ENCODE measurements at regions not wholly inside any gene's neighbourhood (a gene's known extent, or its start where the extent isn't known, plus 50 kb on each side); places are given as distances from the start of the nearest gene placed in this dataset.
A peak's percentile ranks its signal among the peaks of the same experiment; 100 is the strongest.

DNA sequence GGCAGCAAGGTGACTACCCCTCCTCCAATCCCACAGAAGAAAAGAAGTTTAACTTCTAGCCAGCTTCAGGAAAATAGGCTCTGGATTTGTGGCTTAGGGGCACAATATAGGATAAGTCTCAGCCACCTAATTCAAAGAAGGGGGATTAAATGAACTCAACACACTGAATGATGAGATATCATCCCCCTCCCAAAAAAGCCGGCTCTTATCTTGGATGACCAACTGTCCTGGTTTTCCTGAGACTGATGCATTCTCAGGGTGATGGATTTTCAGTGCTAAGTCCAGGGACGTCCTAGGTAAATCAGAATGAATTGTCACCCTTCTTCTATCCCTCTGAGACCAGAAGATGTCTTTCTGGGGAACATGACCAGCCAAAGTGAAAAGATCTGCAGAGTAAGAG is 487.0 kb upstream of the PROK2 start:
- H3K27ac ChIP-seq, result no peak overlapping the region
- no peaks in the 10 kb centered on the region for H3K36me3 ChIP-seq
- H3K27me3 ChIP-seq, result no peaks in the 10 kb centered on the region
- in situ Hi-C loops (cut with MboI; ENCODE audit: low pct_ligation_motif_present in 1 of 4, low pct_unique_long_range_greater_than_20kb in 1 of 4, low sequenced_read_pairs in 3 of 4) (loop anchor here in 2 of 4 donors (25.0 kb wide), 2 partner anchors 310 to 560 kb away; no protein-coding TSS in a partner anchor), intact Hi-C loops (cut with DNase I; ENCODE audit: low total_unique reads) (no loop called here)
- H3K9me3 ChIP-seq, result no peaks in the 10 kb centered on the region
- H3K4me3 ChIP-seq, result no peak overlapping the region
- peaks cover 18 to 48% (median 29%) of the 10 kb centered on the region in 4 donors for H3K4me1 ChIP-seq
- no peak for TF ChIP-seq EP300 (IDR thresholded peaks at IDR 0.05; ENCODE audit: low read depth)
- no peak for TF ChIP-seq POLR2AphosphoS5 (IDR thresholded peaks at IDR 0.05)
- no peak for TF ChIP-seq POLR2A (IDR thresholded peaks at IDR 0.05)
- TF ChIP-seq, protein P1, sequence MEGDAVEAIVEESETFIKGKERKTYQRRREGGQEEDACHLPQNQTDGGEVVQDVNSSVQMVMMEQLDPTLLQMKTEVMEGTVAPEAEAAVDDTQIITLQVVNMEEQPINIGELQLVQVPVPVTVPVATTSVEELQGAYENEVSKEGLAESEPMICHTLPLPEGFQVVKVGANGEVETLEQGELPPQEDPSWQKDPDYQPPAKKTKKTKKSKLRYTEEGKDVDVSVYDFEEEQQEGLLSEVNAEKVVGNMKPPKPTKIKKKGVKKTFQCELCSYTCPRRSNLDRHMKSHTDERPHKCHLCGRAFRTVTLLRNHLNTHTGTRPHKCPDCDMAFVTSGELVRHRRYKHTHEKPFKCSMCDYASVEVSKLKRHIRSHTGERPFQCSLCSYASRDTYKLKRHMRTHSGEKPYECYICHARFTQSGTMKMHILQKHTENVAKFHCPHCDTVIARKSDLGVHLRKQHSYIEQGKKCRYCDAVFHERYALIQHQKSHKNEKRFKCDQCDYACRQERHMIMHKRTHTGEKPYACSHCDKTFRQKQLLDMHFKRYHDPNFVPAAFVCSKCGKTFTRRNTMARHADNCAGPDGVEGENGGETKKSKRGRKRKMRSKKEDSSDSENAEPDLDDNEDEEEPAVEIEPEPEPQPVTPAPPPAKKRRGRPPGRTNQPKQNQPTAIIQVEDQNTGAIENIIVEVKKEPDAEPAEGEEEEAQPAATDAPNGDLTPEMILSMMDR (IDR thresholded peaks at IDR 0.05), result no peak
- 86% methylated on average over 2 of the region's 2 CpGs; no CpG with 5 or more reads in 1 of the 2 donors for WGBS, 2 donors (ENCODE audit: low coverage in 1 of 2)
- no peak for DNase-seq

DNA sequence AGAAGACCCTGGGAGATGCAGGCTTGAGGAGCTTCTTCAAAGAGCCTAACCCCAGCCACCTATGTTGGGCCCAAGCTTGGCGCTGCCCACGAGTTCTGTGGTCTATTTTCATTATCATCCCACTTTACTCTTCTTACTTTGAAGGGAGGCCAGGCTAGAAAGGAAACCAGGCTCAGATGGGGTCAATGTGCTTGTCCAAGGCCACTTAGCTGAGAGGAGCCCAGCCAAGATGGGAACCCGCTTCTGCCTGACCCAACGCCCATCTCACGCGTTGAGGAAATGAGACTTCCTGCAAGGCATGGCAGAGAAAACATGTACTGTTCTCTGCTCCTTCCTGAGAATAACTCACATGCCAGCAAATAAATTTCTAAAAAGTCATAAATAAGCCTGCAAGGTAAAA is 486.3 kb upstream of the PROK2 start:
- WGBS, 2 donors (ENCODE audit: low coverage in 1 of 2), result 87% methylated on average over 6 of the region's 6 CpGs; no CpG with 5 or more reads in 1 of the 2 donors
- Histone ChIP-seq H3K27ac (no peak overlapping the region), H3K36me3 (no peaks in the 10 kb centered on the region), H3K9me3 (no peaks in the 10 kb centered on the region), H3K27me3 (no peaks in the 10 kb centered on the region), H3K4me3 (no peak overlapping the region), H3K4me1 (peaks cover 18 to 48% (median 29%) of the 10 kb centered on the region in 4 donors)
- DNase-seq, result no peak
- intact Hi-C loops (cut with DNase I; ENCODE audit: low total_unique reads) (no loop called here), in situ Hi-C loops (cut with MboI; ENCODE audit: low pct_ligation_motif_present in 1 of 4, low pct_unique_long_range_greater_than_20kb in 1 of 4, low sequenced_read_pairs in 3 of 4) (loop anchor here in 2 of 4 donors (25.0 kb wide), 2 partner anchors 309 to 559 kb away; no protein-coding TSS in a partner anchor)
- TF ChIP-seq EP300 (IDR thresholded peaks at IDR 0.05; ENCODE audit: low read depth) (no peak), POLR2AphosphoS5 (IDR thresholded peaks at IDR 0.05) (no peak), POLR2A (IDR thresholded peaks at IDR 0.05) (no peak)
- TF ChIP-seq, protein P1 (IDR thresholded peaks at IDR 0.05), result no peak

DNA sequence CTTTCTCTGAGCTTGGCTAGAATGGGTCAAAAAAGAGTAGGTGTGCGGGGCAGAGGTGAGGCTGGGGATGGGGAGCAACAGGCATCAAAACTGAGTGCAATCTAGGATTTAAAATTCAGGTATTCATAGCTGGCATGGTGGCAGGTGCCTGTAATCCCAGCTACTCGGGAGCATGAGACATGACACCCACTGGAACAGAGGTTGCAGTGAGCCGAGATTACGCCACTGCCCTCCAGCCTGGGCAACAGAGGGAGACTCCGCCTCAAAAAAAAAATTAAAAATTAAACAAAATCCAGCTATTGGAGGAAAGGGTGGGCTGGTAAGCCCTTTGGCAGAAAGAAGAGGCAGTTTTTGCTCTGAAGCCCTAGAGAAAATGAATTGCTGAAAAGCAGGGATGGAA is 485.8 kb upstream of the PROK2 start:
- DNase-seq, result no peak
- H3K9me3 ChIP-seq, result no peaks in the 10 kb centered on the region
- H3K4me3 ChIP-seq, result no peak overlapping the region
- no peaks in the 10 kb centered on the region for H3K27me3 ChIP-seq
- peaks cover 18 to 48% (median 29%) of the 10 kb centered on the region in 4 donors for H3K4me1 ChIP-seq
- in situ Hi-C loops (cut with MboI; ENCODE audit: low pct_ligation_motif_present in 1 of 4, low pct_unique_long_range_greater_than_20kb in 1 of 4, low sequenced_read_pairs in 3 of 4) (loop anchor here in 2 of 4 donors (25.0 kb wide), 2 partner anchors 308 to 558 kb away; no protein-coding TSS in a partner anchor), intact Hi-C loops (cut with DNase I; ENCODE audit: low total_unique reads) (no loop called here)
- H3K27ac ChIP-seq, result peak overlapping the region in 1 of 4 donors; percentile 44
- no peaks in the 10 kb centered on the region for H3K36me3 ChIP-seq
- WGBS, 2 donors (ENCODE audit: low coverage in 1 of 2), result 81 to 87% methylated on average over 3 to 5 of the region's 5 CpGs
- TF ChIP-seq POLR2A (IDR thresholded peaks at IDR 0.05) (no peak), EP300 (IDR thresholded peaks at IDR 0.05; ENCODE audit: low read depth) (no peak), POLR2AphosphoS5 (IDR thresholded peaks at IDR 0.05) (no peak)
- TF ChIP-seq, protein P1 (IDR thresholded peaks at IDR 0.05), result no peak

DNA sequence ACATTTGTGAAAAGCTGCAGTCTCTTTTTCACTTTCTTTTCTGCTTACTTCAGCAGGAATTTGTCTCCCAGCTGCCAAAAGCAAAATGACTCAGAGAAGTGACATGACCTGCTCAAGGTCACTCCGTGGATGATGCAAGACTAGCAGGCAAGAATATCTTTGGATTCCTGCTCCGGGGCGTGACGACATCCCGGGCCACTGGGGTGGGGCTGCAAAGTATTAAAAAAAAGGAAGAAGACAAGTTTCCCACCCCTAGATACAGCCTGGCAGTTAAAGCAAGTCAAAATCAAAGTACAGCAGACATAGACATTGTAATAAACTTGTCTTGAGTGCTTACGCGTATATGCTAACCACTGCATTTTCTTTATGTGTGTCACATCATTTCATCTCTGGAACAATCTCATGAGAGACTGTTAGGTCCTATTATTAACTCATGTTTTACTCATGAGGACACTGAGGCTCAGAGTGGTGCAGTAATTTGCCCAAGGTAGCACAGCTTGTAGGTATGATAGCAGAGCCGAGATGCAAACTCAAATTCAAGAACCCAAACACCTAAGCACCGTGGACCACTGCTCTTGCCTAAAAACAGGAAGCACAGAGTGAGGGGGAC is 485.2 kb upstream of the PROK2 start:
- intact Hi-C loops (cut with DNase I; ENCODE audit: low total_unique reads), result no loop called here
- H3K9me3 ChIP-seq, result no peaks in the 10 kb centered on the region
- peak overlapping the region; percentile 23 to 52 (median 38) for H3K27ac ChIP-seq
- H3K4me1 ChIP-seq, result peaks cover 18 to 44% (median 27%) of the 10 kb centered on the region in 4 donors
- TF ChIP-seq EP300 (IDR thresholded peaks at IDR 0.05; ENCODE audit: low read depth) (peak; percentile 14), POLR2AphosphoS5 (IDR thresholded peaks at IDR 0.05) (peak; percentile 74 to 84 (median 83)), POLR2A (IDR thresholded peaks at IDR 0.05) (no peak)
- no peaks in the 10 kb centered on the region for H3K36me3 ChIP-seq
- H3K27me3 ChIP-seq, result no peaks in the 10 kb centered on the region
- 4 to 35% methylated on average over 7 to 9 of the region's 9 CpGs for WGBS, 2 donors (ENCODE audit: low coverage in 1 of 2)
- no peak overlapping the region for H3K4me3 ChIP-seq
- in situ Hi-C loops (cut with MboI; ENCODE audit: low pct_ligation_motif_present in 1 of 4, low pct_unique_long_range_greater_than_20kb in 1 of 4, low sequenced_read_pairs in 3 of 4), result loop anchor here in 2 of 4 donors (25.0 kb wide), 2 partner anchors 308 to 558 kb away; no protein-coding TSS in a partner anchor
- peak; percentile 84 for DNase-seq

All from transverse colon (tissue), 4 donors.